ENCODE measurements at regions not wholly inside any gene's neighbourhood (a gene's known extent, or its start where the extent isn't known, plus 50 kb on each side); places are given as distances from the start of the nearest gene placed in this dataset.

- Histone ChIP-seq H3K27ac (no peak overlapping the region), H3K9me3 (no peaks in the 10 kb centered on the region), H3K4me3 (no peak overlapping the region), H3K27me3 (no peaks in the 10 kb centered on the region), H3K36me3 (no peaks in the 10 kb centered on the region), H3K4me1 (no peaks in the 10 kb centered on the region)
- no peak for TF ChIP-seq EP300 (IDR thresholded peaks at IDR 0.05)
- 58% methylated on average over 2 of the region's 2 CpGs; no CpG with 5 or more reads in 1 of the 2 donors for WGBS, 2 donors (ENCODE audit: low coverage in 1 of 2)
- no peak for ATAC-seq
These were observed 103.8 kb upstream of the CHORDC1 start for GRCh38 chr11:90326647-90327046.

GRCh38 chr11:90323289-90323688, 100.4 kb upstream of the CHORDC1 start:
- 80 to 84% methylated on average over 4 to 5 of the region's 5 CpGs for WGBS, 2 donors (ENCODE audit: low coverage in 1 of 2)
- ATAC-seq, result no peak
- H3K36me3 ChIP-seq, result no peaks in the 10 kb centered on the region

GRCh38 chr11:90321018-90321417, 98.2 kb upstream of the CHORDC1 start:
- Histone ChIP-seq H3K4me3 (no peak overlapping the region), H3K36me3 (no peaks in the 10 kb centered on the region), H3K27ac (no peak overlapping the region), H3K4me1 (no peaks in the 10 kb centered on the region), H3K27me3 (no peaks in the 10 kb centered on the region), H3K9me3 (no peaks in the 10 kb centered on the region)
- TF ChIP-seq EP300 (IDR thresholded peaks at IDR 0.05) (no peak), CTCF (IDR thresholded peaks at IDR 0.05) (no peak), POLR2AphosphoS5 (IDR thresholded peaks at IDR 0.05) (no peak), POLR2A (IDR thresholded peaks at IDR 0.05) (no peak)
- ATAC-seq, result no peak

More at GRCh38 chr11:90323289-90323688, 100.4 kb upstream of the CHORDC1 start:
- Histone ChIP-seq H3K4me3 (no peak overlapping the region), H3K27me3 (no peaks in the 10 kb centered on the region), H3K4me1 (no peaks in the 10 kb centered on the region), H3K9me3 (no peaks in the 10 kb centered on the region), H3K27ac (no peak overlapping the region)
- TF ChIP-seq POLR2AphosphoS5 (IDR thresholded peaks at IDR 0.05), result no peak
- TF ChIP-seq CTCF (IDR thresholded peaks at IDR 0.05), result no peak
- TF ChIP-seq EP300 (IDR thresholded peaks at IDR 0.05), result no peak
- no peak for TF ChIP-seq POLR2A (IDR thresholded peaks at IDR 0.05)

GRCh38 chr11:90318651-90319050, 95.8 kb upstream of the CHORDC1 start:
- H3K9me3 ChIP-seq, result no peaks in the 10 kb centered on the region
- H3K36me3 ChIP-seq, result no peaks in the 10 kb centered on the region
- H3K27ac ChIP-seq, result no peak overlapping the region
- 78 to 100% methylated on average over 1 to 3 of the region's 3 CpGs for WGBS, 2 donors (ENCODE audit: low coverage in 1 of 2)
- H3K27me3 ChIP-seq, result no peaks in the 10 kb centered on the region
- ATAC-seq, result no peak
- no peak overlapping the region for H3K4me3 ChIP-seq
- no peaks in the 10 kb centered on the region for H3K4me1 ChIP-seq
- no peak for TF ChIP-seq POLR2AphosphoS5 (IDR thresholded peaks at IDR 0.05)
- TF ChIP-seq EP300 (IDR thresholded peaks at IDR 0.05), result no peak
- TF ChIP-seq CTCF (IDR thresholded peaks at IDR 0.05), result no peak
- TF ChIP-seq POLR2A (IDR thresholded peaks at IDR 0.05), result no peak

- no peak overlapping the region for H3K27ac ChIP-seq
- no peaks in the 10 kb centered on the region for H3K27me3 ChIP-seq
- no peak for ATAC-seq
- H3K4me3 ChIP-seq, result no peak overlapping the region
- H3K36me3 ChIP-seq, result no peaks in the 10 kb centered on the region
- TF ChIP-seq POLR2A (IDR thresholded peaks at IDR 0.05) (no peak), EP300 (IDR thresholded peaks at IDR 0.05) (no peak), CTCF (IDR thresholded peaks at IDR 0.05) (no peak), POLR2AphosphoS5 (IDR thresholded peaks at IDR 0.05) (no peak)
- H3K4me1 ChIP-seq, result no peaks in the 10 kb centered on the region
- WGBS, 2 donors (ENCODE audit: low coverage in 1 of 2), result 83 to 90% methylated on average over 1 of the region's 1 CpG
- no peaks in the 10 kb centered on the region for H3K9me3 ChIP-seq
These were observed 87.4 kb upstream of the CHORDC1 start for GRCh38 chr11:90310210-90310609.
